H7 (cell line): ENCODE measurements at regions not wholly inside any gene's neighbourhood (a gene's known extent, or its start where the extent isn't known, plus 50 kb on each side); places are given as distances from the start of the nearest gene placed in this dataset.

Experiments
- DNase-seq: peaks from one replicate; pipeline ENCODE4 v3.0.0; 2012
- H3K27me3 ChIP-seq: 2 replicates; pipeline ENCODE4 v1.6.0; 2011; ENCODE audit warnings: mild to moderate bottlenecking, low read length; ENCODE audit not compliant: control insufficient read depth, insufficient read depth
- H3K36me3 ChIP-seq: replicated peaks from 2 replicates; pipeline ENCODE4 v1.5.1; 2011; ENCODE audit warnings: low read length; ENCODE audit not compliant: control insufficient read depth, insufficient read depth
- H3K4me3 ChIP-seq: 2 replicates; pipeline ENCODE4 v1.5.1; 2011; ENCODE audit warnings: low read depth, mild to moderate bottlenecking, control low read depth, low read length, moderate library complexity; ENCODE audit not compliant: insufficient read depth

GRCh38 chr6:140847262-140847645, 1285.5 kb upstream of the GJE1 start:
- Histone ChIP-seq H3K36me3 (no peaks in the 10 kb centered on the region), H3K27me3 (no peaks in the 10 kb centered on the region), H3K4me3 (no peak overlapping the region)
- DNase-seq, result no peak

GRCh38 chr6:140846503-140847261, 1286.0 kb upstream of the GJE1 start:
- Histone ChIP-seq H3K4me3 (no peak overlapping the region), H3K27me3 (no peaks in the 10 kb centered on the region), H3K36me3 (no peaks in the 10 kb centered on the region)
- no peak for DNase-seq

GRCh38 chr6:140845701-140846100, 1287.0 kb upstream of the GJE1 start:
- Histone ChIP-seq H3K27me3 (no peaks in the 10 kb centered on the region), H3K36me3 (no peaks in the 10 kb centered on the region), H3K4me3 (no peak overlapping the region)
- DNase-seq, result no peak

GRCh38 chr6:140844167-140844566, 1288.6 kb upstream of the GJE1 start:
- Histone ChIP-seq H3K36me3 (no peaks in the 10 kb centered on the region), H3K4me3 (no peak overlapping the region), H3K27me3 (no peaks in the 10 kb centered on the region)
- DNase-seq, result no peak

GRCh38 chr6:140833408-140833807, 1299.3 kb upstream of the GJE1 start:
- Histone ChIP-seq H3K36me3 (no peaks in the 10 kb centered on the region), H3K4me3 (no peak overlapping the region), H3K27me3 (no peaks in the 10 kb centered on the region)
- no peak for DNase-seq

GRCh38 chr6:140830666-140831065, 1302.1 kb upstream of the GJE1 start:
- Histone ChIP-seq H3K36me3 (no peaks in the 10 kb centered on the region), H3K27me3 (no peaks in the 10 kb centered on the region), H3K4me3 (no peak overlapping the region)
- DNase-seq, result no peak

- Histone ChIP-seq H3K4me3 (no peak overlapping the region), H3K36me3 (no peaks in the 10 kb centered on the region), H3K27me3 (no peaks in the 10 kb centered on the region)
- DNase-seq, result no peak
Measured at GRCh38 chr6:140828856-140829255, 1303.9 kb upstream of the GJE1 start.

GRCh38 chr6:140827593-140827992, 1305.1 kb upstream of the GJE1 start:
- DNase-seq, result no peak
- Histone ChIP-seq H3K36me3 (no peaks in the 10 kb centered on the region), H3K27me3 (no peaks in the 10 kb centered on the region), H3K4me3 (no peak overlapping the region)

- H3K4me3 ChIP-seq, result no peak overlapping the region
- no peak for DNase-seq
Measured at GRCh38 chr6:140825731-140826130, 1307.0 kb upstream of the GJE1 start.

GRCh38 chr6:140824595-140824994, 1308.1 kb upstream of the GJE1 start:
- DNase-seq, result no peak
- Histone ChIP-seq H3K36me3 (no peaks in the 10 kb centered on the region), H3K4me3 (no peak overlapping the region), H3K27me3 (no peaks in the 10 kb centered on the region)

More at GRCh38 chr6:140825731-140826130, 1307.0 kb upstream of the GJE1 start:
- Histone ChIP-seq H3K36me3 (no peaks in the 10 kb centered on the region), H3K27me3 (no peaks in the 10 kb centered on the region)

- no peak overlapping the region for H3K4me3 ChIP-seq
- H3K36me3 ChIP-seq, result no peaks in the 10 kb centered on the region
- DNase-seq, result no peak
- H3K27me3 ChIP-seq, result no peaks in the 10 kb centered on the region
Measured at GRCh38 chr6:140821196-140821595, 1311.5 kb upstream of the GJE1 start.

- no peak for DNase-seq
- no peak overlapping the region for H3K4me3 ChIP-seq
Measured at GRCh38 chr6:140817176-140817575, 1315.5 kb upstream of the GJE1 start.

GRCh38 chr6:140816681-140817080, 1316.0 kb upstream of the GJE1 start:
- no peak for DNase-seq
- H3K36me3 ChIP-seq, result no peaks in the 10 kb centered on the region
- no peak overlapping the region for H3K4me3 ChIP-seq
- no peaks in the 10 kb centered on the region for H3K27me3 ChIP-seq

More at GRCh38 chr6:140817176-140817575, 1315.5 kb upstream of the GJE1 start:
- H3K27me3 ChIP-seq, result no peaks in the 10 kb centered on the region
- no peaks in the 10 kb centered on the region for H3K36me3 ChIP-seq

GRCh38 chr6:140812636-140813035, 1320.1 kb upstream of the GJE1 start:
- no peaks in the 10 kb centered on the region for H3K27me3 ChIP-seq
- DNase-seq, result no peak
- H3K36me3 ChIP-seq, result no peaks in the 10 kb centered on the region
- H3K4me3 ChIP-seq, result no peak overlapping the region

GRCh38 chr6:140811642-140812041, 1321.1 kb upstream of the GJE1 start:
- Histone ChIP-seq H3K4me3 (no peak overlapping the region), H3K36me3 (no peaks in the 10 kb centered on the region), H3K27me3 (no peaks in the 10 kb centered on the region)
- DNase-seq, result no peak

GRCh38 chr6:140809694-140810101, 1323.0 kb upstream of the GJE1 start:
- Histone ChIP-seq H3K36me3 (no peaks in the 10 kb centered on the region), H3K27me3 (no peaks in the 10 kb centered on the region), H3K4me3 (no peak overlapping the region)
- no peak for DNase-seq
